Spleen (tissue), 11 donors: ENCODE measurements at regions not wholly inside any gene's neighbourhood (a gene's known extent, or its start where the extent isn't known, plus 50 kb on each side); places are given as distances from the start of the nearest gene placed in this dataset.

Source experiments
- DNase-seq: peaks from one replicate; pipeline ENCODE4 v3.0.0-alpha.2; 2020
- H3K27ac ChIP-seq, 8 donors: fragments of 200-600 bp; sonication (generic) in 7 of 8; 1 replicate in 4 of 8; 2 replicates in 4 of 8; pipeline versions ENCODE4 v1.5.0 to v1.8.0; 2016 to 2021; ENCODE audit warnings: inconsistent platforms in 4 of 8, mild to moderate bottlenecking in 4 of 8, moderate library complexity in 1 of 8
- H3K27me3 ChIP-seq, 7 donors: fragments of 200-600 bp; sonication (generic) in 6 of 7; replicated peaks in 1 of 7; 1 replicate in 4 of 7; 2 replicates in 3 of 7; pipeline versions ENCODE4 v1.5.0 to v1.8.0; 2016 to 2021; ENCODE audit warnings: inconsistent platforms in 3 of 7, mild to moderate bottlenecking in 1 of 7
- H3K36me3 ChIP-seq, 6 donors: fragments of 200-600 bp; sonication (generic) in 5 of 6; 1 replicate in 4 of 6; 2 replicates in 2 of 6; pipeline versions ENCODE4 v1.5.0 to v1.8.0; 2016 to 2021; ENCODE audit warnings: inconsistent platforms in 2 of 6
- H3K4me1 ChIP-seq, 6 donors: fragments of 200-600 bp; sonication (generic) in 5 of 6; 1 replicate in 3 of 6; 2 replicates in 3 of 6; pipeline versions ENCODE4 v1.5.0 to v1.8.0; 2016 to 2021; ENCODE audit warnings: inconsistent platforms in 3 of 6
- H3K4me3 ChIP-seq, 8 donors: fragments of 200-600 bp; sonication (generic) in 7 of 8; 1 replicate in 4 of 8; 2 replicates in 4 of 8; pipeline versions ENCODE4 v1.5.0 to v1.8.0; 2016 to 2021; ENCODE audit warnings: inconsistent platforms in 4 of 8, mild to moderate bottlenecking in 4 of 8, moderate library complexity in 2 of 8
- H3K9me3 ChIP-seq, 8 donors: fragments of 200-600 bp; sonication (generic) in 7 of 8; 1 replicate in 4 of 8; 2 replicates in 4 of 8; pipeline versions ENCODE4 v1.5.0 to v1.8.0; 2016 to 2021; ENCODE audit warnings: inconsistent platforms in 4 of 8
- POLR2A ChIP-seq, 3 donors: fragments of 450-650 bp; IDR thresholded peaks; one replicate each; pipeline ENCODE4 v1.5.1; 2017; ENCODE audit warnings: antibody characterized with exemption in 3 of 3, mild to moderate bottlenecking in 1 of 3
- POLR2AphosphoS5 ChIP-seq, 3 donors: sonication (generic); formaldehyde crosslinking; IDR thresholded peaks; one replicate each; pipeline ENCODE4 v1.5.1; 2017; ENCODE audit warnings: antibody characterized with exemption in 3 of 3
- WGBS, 5 donors: extraction: QIAGEN DNeasy Blood & Tissue Kit in 3 of 5; methylation state at CpG; one replicate each; pipeline versions ENCODE4 v1.1.5 to v1.1.7; 2013 to 2018; 5-methylcytosine and 5-hydroxymethylcytosine counted together
- intact Hi-C: fragments of 100-400 bp; cut with DNase I; formaldehyde crosslinking; loops from one replicate; pipeline ENCODE4 v1.15.0; 2023; ENCODE audit warnings: low total_unique reads
- TF ChIP-seq, protein P1 (sequence below), 11 experiments: fragments of 200-600 bp in 7 of 11; fragments of 450-650 bp in 4 of 11; sonication (generic) in 4 of 11; IDR thresholded peaks in 8 of 11; conservative IDR thresholded peaks in 3 of 11; 1 replicate in 7 of 11; 2 replicates in 4 of 11; pipeline versions ENCODE4 v1.4.0 to v1.8.0; 2016 to 2021; ENCODE audit warnings: antibody characterized with exemption in 11 of 11, inconsistent platforms in 4 of 11, mild to moderate bottlenecking in 1 of 11
- donor health status: healthy with polysubstance abuse.
- donor health status: DM: no; HTN: no; CAD: no; lungs with moderate emphysema.
- donor health status: DM: no; HTN: no; CAD: no.
- donor health status: Bipolar disorder and iron deficiency.
- donor health status: healthy.
- donor health status: DM: no; HTN: no; CAD: no.
- donor health status: DM: yes; HTN: yes; CAD: no.

DNA sequence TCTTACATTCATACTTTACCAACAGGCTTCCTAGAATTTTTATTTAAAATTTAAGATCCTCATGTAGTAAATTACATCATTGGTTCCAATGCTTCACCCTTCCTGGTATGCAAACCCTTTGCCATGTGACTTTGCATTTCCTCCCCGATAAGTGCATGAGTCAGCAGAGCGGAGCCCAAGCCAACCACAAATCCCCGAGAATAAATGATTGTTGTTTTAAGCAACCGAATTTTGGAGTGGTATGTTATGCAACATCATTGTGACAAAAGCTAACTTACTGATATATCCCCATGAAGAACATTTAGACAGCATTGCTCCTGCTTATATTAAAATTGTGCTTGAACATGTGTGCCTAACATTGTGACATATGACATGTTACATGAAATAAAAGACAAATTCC lies 199.4 kb upstream of the DDX53 start:
- H3K9me3 ChIP-seq, result no peaks in the 10 kb centered on the region
- 9 to 53% (median 22%) methylated on average over 4 of the region's 4 CpGs for WGBS, 5 donors
- no peak for DNase-seq
- intact Hi-C loops, result no loop called here
- H3K4me3 ChIP-seq, result no peak overlapping the region
- no peaks in the 10 kb centered on the region for H3K36me3 ChIP-seq
- no peak for TF ChIP-seq POLR2A (IDR thresholded peaks at IDR 0.05)
- no peaks in the 10 kb centered on the region for H3K4me1 ChIP-seq
- H3K27me3 ChIP-seq, result no peaks in the 10 kb centered on the region
- peak overlapping the region in 1 of 8 donors; percentile 13 for H3K27ac ChIP-seq

DNA sequence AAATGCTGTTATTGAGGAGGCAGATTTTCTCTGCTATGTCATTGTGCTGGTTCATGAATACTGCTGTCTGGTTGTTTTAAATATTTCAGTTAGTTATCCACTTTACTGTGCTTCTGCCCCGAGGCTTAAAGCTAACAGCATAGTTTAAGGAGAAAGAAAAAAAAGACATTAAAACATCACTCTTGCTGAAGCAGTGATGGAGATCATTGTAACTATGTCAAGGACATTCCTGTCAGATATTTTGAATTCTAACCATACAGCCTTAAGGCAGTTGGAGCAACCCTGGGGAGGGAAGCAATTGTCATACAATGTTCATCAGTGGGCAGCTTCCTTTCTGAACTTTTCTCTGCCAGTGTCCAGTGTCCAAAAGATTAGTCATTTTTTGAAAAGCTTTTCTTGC lies 199.0 kb upstream of the DDX53 start:
- 41 to 86% (median 50%) methylated on average over 1 of the region's 1 CpG for WGBS, 5 donors
- Histone ChIP-seq H3K27me3 (no peaks in the 10 kb centered on the region), H3K27ac (no peak overlapping the region), H3K36me3 (no peaks in the 10 kb centered on the region), H3K4me1 (no peaks in the 10 kb centered on the region), H3K9me3 (no peaks in the 10 kb centered on the region), H3K4me3 (no peak overlapping the region)
- DNase-seq, result no peak
- intact Hi-C loops, result no loop called here
- TF ChIP-seq POLR2A (IDR thresholded peaks at IDR 0.05), result no peak
- TF ChIP-seq, protein P1, sequence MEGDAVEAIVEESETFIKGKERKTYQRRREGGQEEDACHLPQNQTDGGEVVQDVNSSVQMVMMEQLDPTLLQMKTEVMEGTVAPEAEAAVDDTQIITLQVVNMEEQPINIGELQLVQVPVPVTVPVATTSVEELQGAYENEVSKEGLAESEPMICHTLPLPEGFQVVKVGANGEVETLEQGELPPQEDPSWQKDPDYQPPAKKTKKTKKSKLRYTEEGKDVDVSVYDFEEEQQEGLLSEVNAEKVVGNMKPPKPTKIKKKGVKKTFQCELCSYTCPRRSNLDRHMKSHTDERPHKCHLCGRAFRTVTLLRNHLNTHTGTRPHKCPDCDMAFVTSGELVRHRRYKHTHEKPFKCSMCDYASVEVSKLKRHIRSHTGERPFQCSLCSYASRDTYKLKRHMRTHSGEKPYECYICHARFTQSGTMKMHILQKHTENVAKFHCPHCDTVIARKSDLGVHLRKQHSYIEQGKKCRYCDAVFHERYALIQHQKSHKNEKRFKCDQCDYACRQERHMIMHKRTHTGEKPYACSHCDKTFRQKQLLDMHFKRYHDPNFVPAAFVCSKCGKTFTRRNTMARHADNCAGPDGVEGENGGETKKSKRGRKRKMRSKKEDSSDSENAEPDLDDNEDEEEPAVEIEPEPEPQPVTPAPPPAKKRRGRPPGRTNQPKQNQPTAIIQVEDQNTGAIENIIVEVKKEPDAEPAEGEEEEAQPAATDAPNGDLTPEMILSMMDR (IDR thresholded peaks at IDR 0.05 in 8 of 11, conservative IDR thresholded peaks at IDR 0.05 in 3 of 11), result no peak
- TF ChIP-seq POLR2AphosphoS5 (IDR thresholded peaks at IDR 0.05), result no peak

DNA sequence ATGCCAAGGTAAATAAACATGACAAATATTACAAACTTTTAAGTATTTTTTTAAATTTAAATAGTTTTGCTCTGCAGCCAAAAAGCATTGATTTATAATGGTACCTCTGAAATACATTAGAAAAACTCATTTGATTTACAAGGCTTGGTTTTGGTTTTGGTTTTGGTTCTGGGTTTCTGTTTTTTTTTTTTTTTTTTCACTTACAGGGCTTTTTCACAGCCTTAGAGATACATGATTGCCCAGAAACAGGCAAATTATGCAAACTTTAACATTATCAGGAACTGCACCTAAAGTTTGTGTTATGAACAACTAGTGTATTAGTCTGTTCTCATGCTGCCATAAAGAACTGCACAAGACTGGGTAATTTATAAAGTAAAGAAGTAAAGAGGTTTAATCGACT lies 196.4 kb upstream of the DDX53 start:
- intact Hi-C loops, result no loop called here
- H3K4me1 ChIP-seq, result no peaks in the 10 kb centered on the region
- H3K4me3 ChIP-seq, result no peak overlapping the region
- H3K27ac ChIP-seq, result no peak overlapping the region
- DNase-seq, result no peak
- H3K9me3 ChIP-seq, result no peaks in the 10 kb centered on the region
- no peaks in the 10 kb centered on the region for H3K27me3 ChIP-seq
- H3K36me3 ChIP-seq, result no peaks in the 10 kb centered on the region
- TF ChIP-seq POLR2A (IDR thresholded peaks at IDR 0.05) (no peak), POLR2AphosphoS5 (IDR thresholded peaks at IDR 0.05) (no peak)
- TF ChIP-seq, protein P1 (IDR thresholded peaks at IDR 0.05 in 8 of 11, conservative IDR thresholded peaks at IDR 0.05 in 3 of 11), result no peak
- 17 to 71% (median 47%) methylated on average over 1 of the region's 1 CpG for WGBS, 5 donors

DNA sequence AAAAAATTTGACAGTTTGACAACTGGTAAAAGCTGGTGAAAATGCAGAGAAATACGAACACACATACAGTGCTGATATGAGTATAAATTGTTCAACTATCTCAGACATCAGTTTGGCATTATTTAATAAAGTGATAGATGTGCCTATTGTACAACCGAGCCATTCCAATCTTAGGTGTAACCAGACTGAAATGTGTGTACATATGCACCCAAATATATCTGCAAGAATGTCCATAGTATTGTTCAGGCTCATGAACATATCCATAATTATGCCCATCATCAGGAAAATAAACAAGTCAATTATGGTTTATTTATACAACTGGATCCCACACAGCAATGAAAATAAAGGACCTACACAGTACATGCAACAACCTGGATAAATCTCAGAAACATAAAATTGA lies 188.9 kb upstream of the DDX53 start:
- H3K4me3 ChIP-seq, result no peak overlapping the region
- 39 to 80% (median 46%) methylated on average over 1 to 2 of the region's 2 CpGs for WGBS, 5 donors
- H3K36me3 ChIP-seq, result no peaks in the 10 kb centered on the region
- H3K4me1 ChIP-seq, result no peaks in the 10 kb centered on the region
- intact Hi-C loops, result no loop called here
- no peak for DNase-seq
- TF ChIP-seq, protein P1 (IDR thresholded peaks at IDR 0.05 in 8 of 11, conservative IDR thresholded peaks at IDR 0.05 in 3 of 11), result no peak
- TF ChIP-seq POLR2AphosphoS5 (IDR thresholded peaks at IDR 0.05), result no peak
- no peak for TF ChIP-seq POLR2A (IDR thresholded peaks at IDR 0.05)
- H3K9me3 ChIP-seq, result no peaks in the 10 kb centered on the region
- no peak overlapping the region for H3K27ac ChIP-seq
- no peaks in the 10 kb centered on the region for H3K27me3 ChIP-seq

DNA sequence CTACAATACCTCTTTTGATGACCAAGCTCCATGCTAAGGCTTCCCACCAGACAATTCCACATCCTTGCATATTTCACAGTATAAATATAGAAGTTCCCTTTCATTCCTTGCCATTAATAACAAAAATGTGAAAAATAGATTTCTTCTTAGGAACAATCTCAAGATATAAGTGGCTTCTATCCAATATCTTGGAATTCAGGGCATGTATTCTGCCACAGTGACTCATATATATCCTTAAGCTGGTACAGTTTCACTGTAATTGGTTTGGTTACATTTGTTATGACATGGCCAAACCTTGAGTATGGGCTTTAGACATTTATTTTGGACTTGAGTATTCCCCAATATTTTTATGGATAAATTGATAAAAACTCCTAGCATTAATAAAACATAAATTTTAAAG lies 181.7 kb upstream of the DDX53 start:
- no peak for TF ChIP-seq POLR2AphosphoS5 (IDR thresholded peaks at IDR 0.05)
- Histone ChIP-seq H3K36me3 (no peaks in the 10 kb centered on the region), H3K9me3 (no peaks in the 10 kb centered on the region), H3K27me3 (no peaks in the 10 kb centered on the region), H3K27ac (no peak overlapping the region), H3K4me3 (no peak overlapping the region), H3K4me1 (no peaks in the 10 kb centered on the region)
- DNase-seq, result no peak
- intact Hi-C loops, result no loop called here
